Sigmoid colon (tissue), 6 donors: ENCODE measurements at regions not wholly inside any gene's neighbourhood (a gene's known extent, or its start where the extent isn't known, plus 50 kb on each side); places are given as distances from the start of the nearest gene placed in this dataset.

ENCODE experiments used
- DNase-seq: peaks from one replicate; pipeline ENCODE4 v3.0.0-alpha.2; 2019
- H3K27ac ChIP-seq, 4 donors: fragments of 200-600 bp; sonication (generic); one replicate each; pipeline ENCODE4 v1.5.1; 2016 to 2019; ENCODE audit warnings: mild to moderate bottlenecking in 1 of 4
- H3K27me3 ChIP-seq, 3 donors: fragments of 200-600 bp; sonication (generic); one replicate each; pipeline ENCODE4 v1.5.1; 2019; ENCODE audit warnings: mild to moderate bottlenecking in 1 of 3
- H3K36me3 ChIP-seq, 4 donors: fragments of 200-600 bp; sonication (generic); one replicate each; pipeline ENCODE4 v1.5.1; 2016 to 2019
- H3K4me1 ChIP-seq, 4 donors: fragments of 200-600 bp; sonication (generic); one replicate each; pipeline ENCODE4 v1.5.1; 2017 to 2019
- H3K4me3 ChIP-seq, 4 donors: fragments of 200-600 bp; sonication (generic); one replicate each; pipeline ENCODE4 v1.5.1; 2017 to 2019; ENCODE audit warnings: mild to moderate bottlenecking in 2 of 4, moderate library complexity in 1 of 4
- H3K9me3 ChIP-seq, 4 donors: fragments of 200-600 bp in 3 of 4; sonication (generic) in 3 of 4; one replicate each; pipeline versions ENCODE4 v1.5.1 to v1.6.1; 2013 to 2019
- EP300 ChIP-seq, 4 donors: sonication (generic); formaldehyde crosslinking; IDR thresholded peaks; one replicate each; pipeline ENCODE4 v1.6.1; 2017; ENCODE audit warnings: antibody characterized with exemption in 4 of 4
- POLR2A ChIP-seq, 2 donors: fragments of 450-650 bp; IDR thresholded peaks; one replicate each; pipeline ENCODE4 v1.6.1; 2016; ENCODE audit warnings: antibody characterized with exemption in 2 of 2, mild to moderate bottlenecking in 2 of 2, moderate library complexity in 2 of 2
- POLR2AphosphoS5 ChIP-seq, 4 donors: sonication (generic); formaldehyde crosslinking; IDR thresholded peaks; one replicate each; pipeline ENCODE4 v1.6.1; 2017; ENCODE audit warnings: antibody characterized with exemption in 4 of 4
- WGBS, 2 donors: extraction: QIAGEN DNeasy Blood & Tissue Kit; methylation state at CpG; one replicate each; pipeline ENCODE4 v1.1.7; 2013; 5-methylcytosine and 5-hydroxymethylcytosine counted together
- intact Hi-C: fragments of 100-400 bp; cut with DNase I; formaldehyde crosslinking; loops from one replicate; pipeline ENCODE4 v1.15.1; 2023
- TF ChIP-seq, protein P1 (sequence below), 4 experiments: fragments of 450-650 bp in 3 of 4; fragments of 200-600 bp in 1 of 4; IDR thresholded peaks; one replicate each; pipeline ENCODE4 v1.5.1; 2016 to 2019; ENCODE audit warnings: antibody characterized with exemption in 4 of 4, mild to moderate bottlenecking in 3 of 4, moderate library complexity in 2 of 4
- donor health status: healthy with polysubstance abuse.
- donor health status: healthy.

DNA sequence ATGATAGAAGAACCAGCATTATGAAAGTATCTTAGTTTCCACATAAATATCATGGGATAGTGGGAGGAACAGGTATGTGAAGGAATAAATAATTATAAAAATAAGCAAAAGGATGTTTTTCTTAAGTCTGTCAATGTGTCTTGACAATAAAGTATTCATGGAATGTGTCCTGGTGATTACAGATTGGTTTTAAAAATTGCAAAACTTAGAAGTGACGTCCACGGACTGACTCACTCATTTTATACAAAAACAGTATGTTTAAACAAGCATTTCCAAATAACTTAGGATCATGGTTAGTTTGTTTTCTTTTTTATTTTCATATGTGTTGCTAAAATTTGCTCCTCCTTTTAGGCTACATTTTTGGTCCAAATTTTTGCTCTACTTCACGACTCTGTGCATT is 687.0 kb upstream of the NECTIN3 start:
- WGBS, 2 donors: 84 to 87% methylated on average over 3 of the region's 3 CpGs

DNA sequence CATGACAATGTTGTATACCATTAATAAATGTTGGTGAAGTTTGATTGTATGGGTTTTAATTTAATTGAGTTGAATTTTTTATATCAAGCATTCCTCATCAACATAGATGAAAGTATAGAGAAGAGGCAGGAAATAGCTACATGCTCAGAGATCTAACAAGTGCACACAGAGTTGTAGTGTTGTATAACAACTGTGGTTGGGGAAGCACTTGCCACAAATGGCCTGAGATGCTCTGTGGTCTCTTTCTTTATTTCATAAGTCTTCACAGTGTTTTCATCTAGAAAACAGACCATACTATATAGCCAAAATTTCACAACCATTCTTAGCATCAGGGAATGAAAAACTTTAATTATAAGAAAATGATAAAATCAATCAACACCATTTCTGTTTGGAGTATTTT is 682.6 kb upstream of the NECTIN3 start:
- intact Hi-C loops: no loop called here
- no peak for TF ChIP-seq POLR2A (IDR thresholded peaks at IDR 0.05)
- no peak for TF ChIP-seq POLR2AphosphoS5 (IDR thresholded peaks at IDR 0.05)
- TF ChIP-seq EP300 (IDR thresholded peaks at IDR 0.05): no peak
- TF ChIP-seq, protein P1, sequence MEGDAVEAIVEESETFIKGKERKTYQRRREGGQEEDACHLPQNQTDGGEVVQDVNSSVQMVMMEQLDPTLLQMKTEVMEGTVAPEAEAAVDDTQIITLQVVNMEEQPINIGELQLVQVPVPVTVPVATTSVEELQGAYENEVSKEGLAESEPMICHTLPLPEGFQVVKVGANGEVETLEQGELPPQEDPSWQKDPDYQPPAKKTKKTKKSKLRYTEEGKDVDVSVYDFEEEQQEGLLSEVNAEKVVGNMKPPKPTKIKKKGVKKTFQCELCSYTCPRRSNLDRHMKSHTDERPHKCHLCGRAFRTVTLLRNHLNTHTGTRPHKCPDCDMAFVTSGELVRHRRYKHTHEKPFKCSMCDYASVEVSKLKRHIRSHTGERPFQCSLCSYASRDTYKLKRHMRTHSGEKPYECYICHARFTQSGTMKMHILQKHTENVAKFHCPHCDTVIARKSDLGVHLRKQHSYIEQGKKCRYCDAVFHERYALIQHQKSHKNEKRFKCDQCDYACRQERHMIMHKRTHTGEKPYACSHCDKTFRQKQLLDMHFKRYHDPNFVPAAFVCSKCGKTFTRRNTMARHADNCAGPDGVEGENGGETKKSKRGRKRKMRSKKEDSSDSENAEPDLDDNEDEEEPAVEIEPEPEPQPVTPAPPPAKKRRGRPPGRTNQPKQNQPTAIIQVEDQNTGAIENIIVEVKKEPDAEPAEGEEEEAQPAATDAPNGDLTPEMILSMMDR (IDR thresholded peaks at IDR 0.05): no peak
- no peak for DNase-seq

More for the DNA sequence above, 687.0 kb upstream of the NECTIN3 start:
- TF ChIP-seq POLR2A (IDR thresholded peaks at IDR 0.05): no peak
- TF ChIP-seq POLR2AphosphoS5 (IDR thresholded peaks at IDR 0.05): no peak
- TF ChIP-seq, protein P1 (IDR thresholded peaks at IDR 0.05): no peak
- no peak for TF ChIP-seq EP300 (IDR thresholded peaks at IDR 0.05)
- intact Hi-C loops: no loop called here
- H3K4me1 ChIP-seq: no peaks in the 10 kb centered on the region
- H3K27ac ChIP-seq: no peak overlapping the region
- H3K4me3 ChIP-seq: no peak overlapping the region
- DNase-seq: no peak
- H3K9me3 ChIP-seq: no peaks in the 10 kb centered on the region
- no peaks in the 10 kb centered on the region for H3K27me3 ChIP-seq
- no peaks in the 10 kb centered on the region for H3K36me3 ChIP-seq

DNA sequence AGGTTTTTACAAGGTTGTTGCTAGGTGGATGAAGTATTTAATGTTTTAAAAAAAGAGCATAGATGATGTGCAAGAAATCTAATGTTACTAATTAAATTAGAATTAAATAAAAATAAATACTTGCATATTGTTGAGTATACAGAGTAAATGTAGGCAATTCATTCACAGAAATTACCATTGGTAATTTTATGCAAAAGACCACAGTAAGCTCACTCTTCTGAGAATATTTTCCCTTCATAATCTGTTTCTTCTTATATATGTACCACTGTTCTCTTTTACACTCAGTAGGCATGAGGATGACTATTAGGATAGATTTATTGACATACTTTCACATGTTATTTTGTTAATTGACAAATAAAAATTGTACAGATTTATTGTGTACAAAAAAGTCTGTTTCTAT is 681.2 kb upstream of the NECTIN3 start:
- H3K27ac ChIP-seq: no peak overlapping the region
- H3K4me1 ChIP-seq: no peaks in the 10 kb centered on the region
- H3K36me3 ChIP-seq: no peaks in the 10 kb centered on the region
- TF ChIP-seq EP300 (IDR thresholded peaks at IDR 0.05): no peak
- no peak for TF ChIP-seq POLR2A (IDR thresholded peaks at IDR 0.05)
- no peak for TF ChIP-seq POLR2AphosphoS5 (IDR thresholded peaks at IDR 0.05)
- TF ChIP-seq, protein P1 (IDR thresholded peaks at IDR 0.05): no peak
- intact Hi-C loops: no loop called here
- no peaks in the 10 kb centered on the region for H3K9me3 ChIP-seq
- DNase-seq: no peak
- no peaks in the 10 kb centered on the region for H3K27me3 ChIP-seq
- no peak overlapping the region for H3K4me3 ChIP-seq

More for the DNA sequence above, 682.6 kb upstream of the NECTIN3 start:
- Histone ChIP-seq H3K9me3 (no peaks in the 10 kb centered on the region), H3K27ac (no peak overlapping the region), H3K4me1 (no peaks in the 10 kb centered on the region), H3K36me3 (no peaks in the 10 kb centered on the region), H3K27me3 (no peaks in the 10 kb centered on the region), H3K4me3 (no peak overlapping the region)

DNA sequence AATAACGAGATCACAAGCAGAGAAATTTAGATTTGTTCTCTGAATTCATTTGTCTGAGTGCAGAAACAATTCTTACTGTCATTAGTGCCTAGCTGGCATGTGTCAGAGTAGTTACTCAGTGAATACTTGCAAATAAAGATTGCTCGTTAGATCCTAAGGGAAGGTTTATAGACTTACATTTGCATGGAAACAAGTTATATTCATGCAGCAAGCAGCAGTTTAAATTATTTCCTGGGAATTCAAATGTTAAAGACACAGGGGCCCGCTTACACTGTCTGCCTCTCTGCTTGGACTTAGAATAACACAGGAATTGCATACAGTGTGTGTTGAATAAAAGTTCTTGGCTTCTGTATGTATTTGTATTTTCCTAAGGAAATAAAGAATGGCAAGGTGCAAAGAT is 680.6 kb upstream of the NECTIN3 start:
- 55 to 81% methylated on average over 3 of the region's 3 CpGs for WGBS, 2 donors
- TF ChIP-seq POLR2AphosphoS5 (IDR thresholded peaks at IDR 0.05) (no peak), EP300 (IDR thresholded peaks at IDR 0.05) (no peak), POLR2A (IDR thresholded peaks at IDR 0.05) (no peak)
- TF ChIP-seq, protein P1 (IDR thresholded peaks at IDR 0.05): no peak

DNA sequence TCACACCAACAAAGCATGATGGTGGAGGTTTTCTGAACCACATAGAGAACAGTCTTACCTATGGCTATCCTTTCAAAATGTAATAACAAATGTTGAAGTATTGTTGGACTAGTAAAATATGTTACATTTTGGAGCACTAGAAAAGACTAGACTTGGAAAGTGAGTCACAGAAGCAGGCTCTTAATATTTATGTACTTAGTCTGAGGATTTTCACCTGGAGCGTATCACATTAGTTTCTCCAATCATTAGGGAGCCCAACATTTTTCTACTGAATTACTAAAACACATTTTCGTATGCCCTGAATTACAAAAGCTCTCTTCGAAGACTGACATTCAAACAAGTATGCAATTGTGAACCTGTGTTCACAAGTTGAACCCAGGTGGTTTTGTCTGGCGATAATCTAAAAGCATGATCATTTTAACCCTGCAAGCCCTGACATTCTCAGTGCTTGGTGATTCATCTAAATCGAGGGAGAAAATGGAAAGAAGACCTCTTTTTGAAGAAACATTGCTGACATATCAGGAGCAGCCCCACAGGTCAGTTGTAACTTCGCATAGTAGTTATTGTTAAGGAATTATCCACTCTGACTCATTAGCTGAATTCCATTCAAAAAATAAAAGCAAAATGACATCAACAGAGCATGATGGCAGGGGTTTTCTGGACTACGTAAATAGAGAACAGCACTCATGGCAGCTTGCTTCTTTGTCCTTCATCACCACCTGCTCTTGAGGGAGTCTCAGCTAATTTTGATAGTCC is 679.8 kb upstream of the NECTIN3 start:
- Histone ChIP-seq H3K4me1 (no peaks in the 10 kb centered on the region), H3K27ac (no peak overlapping the region), H3K9me3 (no peaks in the 10 kb centered on the region), H3K4me3 (no peak overlapping the region), H3K36me3 (no peaks in the 10 kb centered on the region), H3K27me3 (no peaks in the 10 kb centered on the region)
- TF ChIP-seq POLR2AphosphoS5 (IDR thresholded peaks at IDR 0.05): no peak
- no peak for TF ChIP-seq EP300 (IDR thresholded peaks at IDR 0.05)
- no peak for TF ChIP-seq POLR2A (IDR thresholded peaks at IDR 0.05)
- TF ChIP-seq, protein P1 (IDR thresholded peaks at IDR 0.05): no peak
- no peak for DNase-seq
- WGBS, 2 donors: 89 to 92% methylated on average over 7 of the region's 7 CpGs
- intact Hi-C loops: no loop called here

More for the DNA sequence above, 680.6 kb upstream of the NECTIN3 start:
- H3K4me3 ChIP-seq: no peak overlapping the region
- no peak overlapping the region for H3K27ac ChIP-seq
- intact Hi-C loops: no loop called here
- H3K4me1 ChIP-seq: no peaks in the 10 kb centered on the region
- DNase-seq: no peak
- no peaks in the 10 kb centered on the region for H3K36me3 ChIP-seq
- no peaks in the 10 kb centered on the region for H3K27me3 ChIP-seq
- H3K9me3 ChIP-seq: no peaks in the 10 kb centered on the region
